ENCODE measurements at regions not wholly inside any gene's neighbourhood (a gene's known extent, or its start where the extent isn't known, plus 50 kb on each side); places are given as distances from the start of the nearest gene placed in this dataset.

- TF ChIP-seq EZH2 (IDR thresholded peaks at IDR 0.05; ENCODE audit: borderline replicate concordance, control insufficient read depth, low read depth, low read length) (no peak), SUZ12 (IDR thresholded peaks at IDR 0.05; ENCODE audit: unreplicated experiment) (no peak), FOXK2 (IDR thresholded peaks at IDR 0.05) (no peak), REST (IDR thresholded peaks at IDR 0.05; ENCODE audit: low read depth, low read length) (no peak), CTCF (IDR thresholded peaks at IDR 0.05 in 2 of 3, conservative IDR thresholded peaks at IDR 0.05 in 1 of 3; ENCODE audit: control insufficient read depth in 2 of 3, extremely low read depth in 1 of 3, insufficient read depth in 1 of 3, low read depth in 3 of 3, low read length in 3 of 3) (no peak), POLR2A (IDR thresholded peaks at IDR 0.05; ENCODE audit: low read depth, low read length) (no peak), RAD21 (IDR thresholded peaks at IDR 0.05; ENCODE audit: insufficient read depth, low read depth, low read length) (no peak), SMC3 (IDR thresholded peaks at IDR 0.05; ENCODE audit: borderline replicate concordance, low read length) (no peak), BRCA1 (IDR thresholded peaks at IDR 0.05; ENCODE audit: low read depth, low read length) (no peak), EP300 (IDR thresholded peaks at IDR 0.05; ENCODE audit: borderline replicate concordance in 1 of 2, control insufficient read depth in 1 of 2, low read depth in 2 of 2, low read length in 2 of 2) (no peak), SKIL (IDR thresholded peaks at IDR 0.05; ENCODE audit: low read depth, poor library complexity, severe bottlenecking) (no peak), POLR2AphosphoS5 (IDR thresholded peaks at IDR 0.05; ENCODE audit: low read length) (no peak), TCF7 (IDR thresholded peaks at IDR 0.05; ENCODE audit: borderline replicate concordance) (no peak), HDGF (IDR thresholded peaks at IDR 0.05) (no peak)
Measured at GRCh38 chr7:113752689-113753088, 166.1 kb downstream of the PPP1R3A start.
